ENCODE measurements at regions not wholly inside any gene's neighbourhood (a gene's known extent, or its start where the extent isn't known, plus 50 kb on each side); places are given as distances from the start of the nearest gene placed in this dataset.
"Not testable (repeated sequence)": the region's sequence is repeated elsewhere in the genome, so short reads cannot be mapped to it uniquely, and the experiment has no call there.

DNA sequence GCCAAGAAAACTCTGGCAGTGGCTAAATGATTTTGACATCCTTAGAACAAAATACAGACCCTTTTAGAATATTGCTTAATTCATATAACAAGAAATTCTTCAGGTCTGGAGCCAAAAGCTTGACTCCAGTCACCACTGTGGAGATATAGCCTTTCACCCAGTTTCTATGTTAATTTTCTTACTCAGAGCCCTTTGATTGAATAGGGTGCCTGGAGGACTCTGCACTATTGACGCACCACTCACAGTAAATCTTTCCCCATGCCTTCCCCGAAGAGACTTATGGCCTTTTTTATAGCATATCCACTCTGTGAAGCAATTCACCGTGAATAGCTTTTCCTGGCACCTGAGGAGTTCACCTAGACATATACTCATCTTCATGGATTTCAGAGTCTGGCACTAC, 613.8 kb downstream of the ZWINT start:
- H3K27me3 ChIP-seq: no peaks in the 10 kb centered on the region
- intact Hi-C loops (cut with DNase I): no loop called here
- TF ChIP-seq POLR2A (IDR thresholded peaks at IDR 0.05): no peak
- TF ChIP-seq, protein P1, sequence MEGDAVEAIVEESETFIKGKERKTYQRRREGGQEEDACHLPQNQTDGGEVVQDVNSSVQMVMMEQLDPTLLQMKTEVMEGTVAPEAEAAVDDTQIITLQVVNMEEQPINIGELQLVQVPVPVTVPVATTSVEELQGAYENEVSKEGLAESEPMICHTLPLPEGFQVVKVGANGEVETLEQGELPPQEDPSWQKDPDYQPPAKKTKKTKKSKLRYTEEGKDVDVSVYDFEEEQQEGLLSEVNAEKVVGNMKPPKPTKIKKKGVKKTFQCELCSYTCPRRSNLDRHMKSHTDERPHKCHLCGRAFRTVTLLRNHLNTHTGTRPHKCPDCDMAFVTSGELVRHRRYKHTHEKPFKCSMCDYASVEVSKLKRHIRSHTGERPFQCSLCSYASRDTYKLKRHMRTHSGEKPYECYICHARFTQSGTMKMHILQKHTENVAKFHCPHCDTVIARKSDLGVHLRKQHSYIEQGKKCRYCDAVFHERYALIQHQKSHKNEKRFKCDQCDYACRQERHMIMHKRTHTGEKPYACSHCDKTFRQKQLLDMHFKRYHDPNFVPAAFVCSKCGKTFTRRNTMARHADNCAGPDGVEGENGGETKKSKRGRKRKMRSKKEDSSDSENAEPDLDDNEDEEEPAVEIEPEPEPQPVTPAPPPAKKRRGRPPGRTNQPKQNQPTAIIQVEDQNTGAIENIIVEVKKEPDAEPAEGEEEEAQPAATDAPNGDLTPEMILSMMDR (IDR thresholded peaks at IDR 0.05): no peak

DNA sequence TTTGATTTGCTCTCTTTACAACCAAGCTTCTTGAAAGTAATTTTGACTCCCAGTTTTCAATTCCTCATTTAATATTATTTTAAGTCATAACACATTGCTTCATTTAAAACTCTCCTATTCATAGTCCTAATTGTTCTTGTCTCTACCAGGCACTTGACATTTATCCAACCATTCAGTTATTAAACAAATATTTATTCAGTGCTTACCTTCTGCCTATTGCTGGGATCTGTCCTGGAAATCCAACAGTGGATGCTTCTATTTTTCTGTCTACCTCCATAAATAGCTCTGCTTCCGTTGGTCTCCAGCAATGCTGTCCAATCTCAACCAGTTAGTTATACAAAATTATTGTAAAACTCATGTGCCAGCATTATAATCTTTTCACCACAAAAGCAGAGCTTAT, 615.1 kb downstream of the ZWINT start:
- Histone ChIP-seq H3K4me1 (no peaks in the 10 kb centered on the region), H3K27ac (no peak overlapping the region), H3K4me3 (no peak overlapping the region), H3K9me3 (no peaks in the 10 kb centered on the region), H3K36me3 (no peaks in the 10 kb centered on the region), H3K27me3 (no peaks in the 10 kb centered on the region)
- TF ChIP-seq POLR2A (IDR thresholded peaks at IDR 0.05): no peak
- TF ChIP-seq, protein P1 (IDR thresholded peaks at IDR 0.05): no peak
- intact Hi-C loops (cut with DNase I): no loop called here
- DNase-seq: no peak
- 21 to 42% methylated on average over 1 of the region's 1 CpG for WGBS, 2 donors

More for the DNA sequence above, 613.8 kb downstream of the ZWINT start:
- WGBS, 2 donors: 74 to 80% methylated on average over 3 of the region's 3 CpGs
- no peak overlapping the region for H3K4me3 ChIP-seq
- DNase-seq: no peak
- H3K27ac ChIP-seq: no peak overlapping the region
- H3K4me1 ChIP-seq: no peaks in the 10 kb centered on the region
- H3K36me3 ChIP-seq: no peaks in the 10 kb centered on the region
- no peaks in the 10 kb centered on the region for H3K9me3 ChIP-seq

GRCh38 chr10:55742487-55742886, 618.6 kb downstream of the ZWINT start:
- H3K36me3 ChIP-seq: no peaks in the 10 kb centered on the region
- no peaks in the 10 kb centered on the region for H3K4me1 ChIP-seq
- intact Hi-C loops (cut with DNase I): no loop called here
- no peaks in the 10 kb centered on the region for H3K9me3 ChIP-seq
- no peaks in the 10 kb centered on the region for H3K27me3 ChIP-seq
- no peak for DNase-seq
- no peak overlapping the region for H3K4me3 ChIP-seq
- TF ChIP-seq POLR2A (IDR thresholded peaks at IDR 0.05): no peak
- TF ChIP-seq, protein P1 (IDR thresholded peaks at IDR 0.05): no peak
- no peak overlapping the region for H3K27ac ChIP-seq
- WGBS, 2 donors: 60 to 67% methylated on average over 2 of the region's 2 CpGs

GRCh38 chr10:55740767-55741166, 620.3 kb downstream of the ZWINT start:
- DNase-seq; H3K9me3 ChIP-seq; H3K36me3 ChIP-seq; H3K4me3 ChIP-seq; intact Hi-C loops (cut with DNase I); H3K4me1 ChIP-seq; H3K27me3 ChIP-seq; H3K27ac ChIP-seq: not testable (repeated sequence)
- TF ChIP-seq, protein P1 (IDR thresholded peaks at IDR 0.05): peak in 2 of 6 experiments; percentile 6 to 32
- WGBS, 2 donors: 9 to 19% methylated on average over 2 of the region's 2 CpGs

DNA sequence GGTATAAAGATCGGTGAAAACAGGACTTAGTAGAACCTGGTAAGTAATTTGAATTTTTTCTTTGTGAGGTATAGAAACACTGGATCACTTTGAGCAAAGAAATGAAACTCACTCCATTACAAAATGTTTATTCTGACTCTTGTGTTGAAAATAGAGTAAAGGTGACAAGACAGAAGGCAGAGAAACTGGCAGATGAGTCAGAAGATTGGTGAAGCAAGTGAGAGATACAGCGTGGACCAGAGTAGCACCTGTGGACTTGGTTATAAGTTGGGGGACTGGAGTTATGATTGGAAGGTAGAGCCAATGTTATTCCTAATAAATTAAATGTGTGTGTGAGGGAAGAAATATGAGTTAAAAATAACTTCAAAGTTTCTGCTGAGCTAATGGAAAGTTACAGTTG, 620.9 kb downstream of the ZWINT start:
- TF ChIP-seq POLR2A (IDR thresholded peaks at IDR 0.05): no peak
- TF ChIP-seq, protein P1 (IDR thresholded peaks at IDR 0.05): no peak
- H3K4me1 ChIP-seq: no peaks in the 10 kb centered on the region
- H3K36me3 ChIP-seq: no peaks in the 10 kb centered on the region
- WGBS, 2 donors: 77 to 81% methylated on average over 2 of the region's 2 CpGs
- intact Hi-C loops (cut with DNase I): no loop called here
- no peaks in the 10 kb centered on the region for H3K9me3 ChIP-seq
- H3K27ac ChIP-seq: no peak overlapping the region
- no peak for DNase-seq
- H3K27me3 ChIP-seq: no peaks in the 10 kb centered on the region
- H3K4me3 ChIP-seq: no peak overlapping the region

Data from esophagus squamous epithelium (tissue), 5 donors.